Suprapubic skin (tissue), 3 donors: ENCODE measurements at regions not wholly inside any gene's neighbourhood (a gene's known extent, or its start where the extent isn't known, plus 50 kb on each side); places are given as distances from the start of the nearest gene placed in this dataset.

Experiments used
- CTCF ChIP-seq, 2 donors: fragments of 200-600 bp in 1 of 2; fragments of 450-650 bp in 1 of 2; sonication (generic) in 1 of 2; IDR thresholded peaks; one replicate each; pipeline ENCODE4 v1.5.1; 2016 to 2019; ENCODE audit warnings: antibody characterized with exemption in 2 of 2, mild to moderate bottlenecking in 1 of 2, moderate library complexity in 1 of 2
- POLR2A ChIP-seq, 2 donors: fragments of 450-650 bp; IDR thresholded peaks; one replicate each; pipeline ENCODE4 v1.6.1; 2017; ENCODE audit warnings: antibody characterized with exemption in 2 of 2, mild to moderate bottlenecking in 2 of 2, moderate library complexity in 2 of 2

DNA sequence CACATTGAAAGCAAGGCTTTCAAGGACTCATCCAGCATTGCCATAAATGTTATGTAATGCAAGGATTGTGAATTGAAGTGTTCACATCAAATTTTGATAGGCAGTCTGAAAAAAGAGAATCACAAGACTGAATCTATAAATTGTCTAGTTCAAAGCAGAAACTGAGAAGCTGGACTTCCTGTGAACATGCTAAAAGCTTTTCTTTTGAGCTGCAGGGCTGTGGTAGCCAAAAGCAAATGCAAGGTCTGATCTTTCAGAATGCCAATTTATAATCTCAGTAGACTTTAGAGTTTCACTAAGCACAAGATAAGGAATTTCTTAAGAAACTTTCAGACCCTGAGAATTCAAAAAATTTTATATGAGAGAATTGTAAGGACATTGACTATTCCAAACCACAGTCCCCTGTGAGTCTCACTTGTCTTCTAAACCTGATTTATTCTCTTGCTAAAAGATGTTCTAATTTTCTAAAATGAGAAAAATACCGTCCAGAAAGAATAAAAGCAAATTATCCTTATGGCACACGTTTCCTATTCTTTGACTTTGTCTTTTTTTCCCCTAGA lies 1700.3 kb downstream of the OTOL1 start:
- TF ChIP-seq CTCF (IDR thresholded peaks at IDR 0.05) (no peak), POLR2A (IDR thresholded peaks at IDR 0.05) (no peak)
